HCT116 (cell line): ENCODE measurements at regions not wholly inside any gene's neighbourhood (a gene's known extent, or its start where the extent isn't known, plus 50 kb on each side); places are given as distances from the start of the nearest gene placed in this dataset.

Source experiments
- EZH2 ChIP-seq: fragments of 200-600 bp; sonication (generic); IDR thresholded peaks from 2 replicates; pipeline ENCODE4 v1.6.1; 2017; ENCODE audit warnings: antibody characterized with exemption, mixed run types
- POLR2AphosphoS5 ChIP-seq: IDR thresholded peaks from 2 replicates; pipeline ENCODE4 v1.6.1; 2011; ENCODE audit warnings: mild to moderate bottlenecking, low read depth, low read length, moderate library complexity
- TF ChIP-seq, protein P1 (sequence below), 3 experiments: fragments of 200-600 bp in 1 of 3; sonication (generic) in 1 of 3; IDR thresholded peaks in 2 of 3; conservative IDR thresholded peaks in 1 of 3; 2 replicates each; pipeline ENCODE4 v1.5.1; 2012 to 2017; ENCODE audit warnings: low read depth in 2 of 3, low read length in 2 of 3, antibody characterized with exemption in 1 of 3, borderline replicate concordance in 1 of 3, control low read depth in 1 of 3, mild to moderate bottlenecking in 1 of 3, mixed read lengths in 1 of 3, mixed run types in 1 of 3, moderate library complexity in 1 of 3; ENCODE audit not compliant: insufficient read depth in 1 of 3

GRCh38 chr4:57401586-57401985 is 291.4 kb upstream of the IGFBP7 start:
- TF ChIP-seq EZH2 (no peak), POLR2AphosphoS5 (no peak)
- TF ChIP-seq, protein P1, sequence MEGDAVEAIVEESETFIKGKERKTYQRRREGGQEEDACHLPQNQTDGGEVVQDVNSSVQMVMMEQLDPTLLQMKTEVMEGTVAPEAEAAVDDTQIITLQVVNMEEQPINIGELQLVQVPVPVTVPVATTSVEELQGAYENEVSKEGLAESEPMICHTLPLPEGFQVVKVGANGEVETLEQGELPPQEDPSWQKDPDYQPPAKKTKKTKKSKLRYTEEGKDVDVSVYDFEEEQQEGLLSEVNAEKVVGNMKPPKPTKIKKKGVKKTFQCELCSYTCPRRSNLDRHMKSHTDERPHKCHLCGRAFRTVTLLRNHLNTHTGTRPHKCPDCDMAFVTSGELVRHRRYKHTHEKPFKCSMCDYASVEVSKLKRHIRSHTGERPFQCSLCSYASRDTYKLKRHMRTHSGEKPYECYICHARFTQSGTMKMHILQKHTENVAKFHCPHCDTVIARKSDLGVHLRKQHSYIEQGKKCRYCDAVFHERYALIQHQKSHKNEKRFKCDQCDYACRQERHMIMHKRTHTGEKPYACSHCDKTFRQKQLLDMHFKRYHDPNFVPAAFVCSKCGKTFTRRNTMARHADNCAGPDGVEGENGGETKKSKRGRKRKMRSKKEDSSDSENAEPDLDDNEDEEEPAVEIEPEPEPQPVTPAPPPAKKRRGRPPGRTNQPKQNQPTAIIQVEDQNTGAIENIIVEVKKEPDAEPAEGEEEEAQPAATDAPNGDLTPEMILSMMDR (IDR thresholded peaks at IDR 0.05 in 2 of 3, conservative IDR thresholded peaks at IDR 0.05 in 1 of 3; ENCODE audit: borderline replicate concordance in 1 of 3, insufficient read depth in 1 of 3, low read depth in 2 of 3, low read length in 2 of 3) = no peak
